ENCODE measurements at regions not wholly inside any gene's neighbourhood (a gene's known extent, or its start where the extent isn't known, plus 50 kb on each side); places are given as distances from the start of the nearest gene placed in this dataset.

DNA sequence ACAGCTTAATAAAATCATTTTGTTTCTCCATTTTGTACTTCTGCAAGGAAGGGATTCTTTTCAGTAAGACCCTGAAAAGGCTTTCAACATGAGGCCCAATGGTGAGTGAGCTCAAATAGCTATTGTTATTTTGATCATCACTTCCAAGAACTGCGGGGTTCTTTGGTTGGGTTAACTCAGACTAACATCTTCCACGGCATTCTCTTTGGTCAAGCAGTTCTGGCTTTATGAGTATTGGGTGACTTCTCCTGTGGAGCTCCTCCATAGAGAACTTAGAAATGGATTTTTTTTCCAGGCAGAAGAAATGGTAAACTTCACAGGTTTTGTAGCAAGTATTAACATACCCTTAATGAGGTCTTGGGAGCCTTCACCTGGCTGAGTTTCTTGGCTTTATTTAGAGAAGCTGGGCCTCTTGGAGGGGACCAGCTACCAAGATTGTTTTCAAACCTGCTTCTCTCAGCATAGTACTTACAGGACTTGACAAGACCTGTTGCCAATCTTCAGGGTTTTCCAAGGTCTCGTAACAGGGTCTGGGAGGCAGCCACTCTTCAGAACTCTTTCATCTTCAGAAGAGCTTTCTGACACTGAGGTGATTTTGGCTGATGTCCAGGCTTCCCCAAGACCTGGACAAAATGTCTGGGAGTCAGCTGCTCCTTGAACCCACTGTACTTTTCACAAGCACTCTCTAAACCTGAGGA lies 353.2 kb upstream of the ETAA1 start:
- Mint-ChIP-seq H3K9me3 (no peaks in the 10 kb centered on the region), H3K4me3 (no peak overlapping the region), H3K36me3 (ENCODE audit: low read depth) (no peaks in the 10 kb centered on the region), H3K27ac (no peak overlapping the region), H3K4me1 (ENCODE audit: low read depth) (no peaks in the 10 kb centered on the region), H3K27me3 (ENCODE audit: low read depth) (no peaks in the 10 kb centered on the region)
- intact Hi-C loops (cut with micrococcal nuclease) = no loop called here
- CTCF ChIA-PET = no interaction called here
- DNase-seq = no peak

DNA sequence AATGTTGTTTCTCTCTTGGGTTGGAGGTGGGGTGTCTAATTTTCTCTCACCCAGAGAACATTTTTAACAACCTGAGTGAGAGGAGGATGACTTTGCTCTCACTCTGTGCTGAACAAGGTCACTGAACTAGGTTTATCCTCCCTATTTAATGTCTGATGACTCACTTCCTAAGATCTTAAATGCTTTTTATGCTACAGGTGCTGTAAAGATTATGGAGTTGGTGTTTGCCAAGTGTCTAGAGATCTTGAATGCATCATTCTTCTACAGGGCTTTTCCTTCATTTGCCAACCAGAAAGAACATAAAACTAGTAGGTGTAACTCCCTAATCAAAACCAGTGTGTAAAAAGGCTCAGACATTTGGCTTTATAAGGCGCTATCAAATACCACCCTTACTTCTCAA lies 350.5 kb upstream of the ETAA1 start:
- intact Hi-C loops (cut with micrococcal nuclease) = loop anchor here (1.0 kb wide), 1 partner anchor 68 kb away; no protein-coding TSS in a partner anchor
- Mint-ChIP-seq H3K4me3 (no peak overlapping the region), H3K36me3 (ENCODE audit: low read depth) (no peaks in the 10 kb centered on the region), H3K27ac (no peak overlapping the region), H3K4me1 (ENCODE audit: low read depth) (no peaks in the 10 kb centered on the region), H3K27me3 (ENCODE audit: low read depth) (no peaks in the 10 kb centered on the region), H3K9me3 (peaks cover under 1% of the 10 kb centered on the region)
- DNase-seq = no peak
- CTCF ChIA-PET = no interaction called here

DNA sequence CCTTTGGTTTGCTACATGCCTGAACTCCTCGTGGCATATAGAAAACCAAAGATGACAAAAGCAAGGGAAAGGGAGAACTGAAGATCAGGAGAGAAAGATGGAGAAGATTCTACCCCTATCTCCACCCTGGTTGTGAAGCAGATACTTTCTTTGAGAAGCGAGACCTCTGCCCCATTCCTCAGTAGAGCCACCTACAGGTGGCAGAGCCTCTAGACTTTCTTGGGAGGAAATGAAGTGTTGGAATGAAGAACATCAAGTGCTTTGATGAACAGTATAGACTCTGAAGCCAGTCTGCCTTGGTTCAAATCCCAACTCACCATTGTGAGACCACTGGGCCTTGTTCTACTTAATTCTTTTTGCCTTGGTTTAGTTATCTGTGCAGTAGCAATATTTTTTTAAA lies 348.8 kb upstream of the ETAA1 start:
- CTCF ChIA-PET = no interaction called here
- Mint-ChIP-seq H3K4me1 (ENCODE audit: low read depth) (no peaks in the 10 kb centered on the region), H3K36me3 (ENCODE audit: low read depth) (no peaks in the 10 kb centered on the region), H3K9me3 (peaks cover 2% of the 10 kb centered on the region), H3K4me3 (no peak overlapping the region), H3K27me3 (ENCODE audit: low read depth) (no peaks in the 10 kb centered on the region), H3K27ac (no peak overlapping the region)
- DNase-seq = no peak
- intact Hi-C loops (cut with micrococcal nuclease) = no loop called here

GRCh38 chr2:67050622-67051021 lies 346.5 kb upstream of the ETAA1 start:
- Mint-ChIP-seq H3K27ac (no peak overlapping the region), H3K27me3 (ENCODE audit: low read depth) (no peaks in the 10 kb centered on the region), H3K4me1 (ENCODE audit: low read depth) (no peaks in the 10 kb centered on the region), H3K36me3 (ENCODE audit: low read depth) (no peaks in the 10 kb centered on the region), H3K4me3 (no peak overlapping the region), H3K9me3 (peaks cover 2% of the 10 kb centered on the region)
- no peak for DNase-seq
- CTCF ChIA-PET = interaction anchor here (0.6 kb wide), 1 partner anchor 9 kb away, joined by 3 read pairs; no protein-coding TSS in a partner anchor
- intact Hi-C loops (cut with micrococcal nuclease) = no loop called here

DNA sequence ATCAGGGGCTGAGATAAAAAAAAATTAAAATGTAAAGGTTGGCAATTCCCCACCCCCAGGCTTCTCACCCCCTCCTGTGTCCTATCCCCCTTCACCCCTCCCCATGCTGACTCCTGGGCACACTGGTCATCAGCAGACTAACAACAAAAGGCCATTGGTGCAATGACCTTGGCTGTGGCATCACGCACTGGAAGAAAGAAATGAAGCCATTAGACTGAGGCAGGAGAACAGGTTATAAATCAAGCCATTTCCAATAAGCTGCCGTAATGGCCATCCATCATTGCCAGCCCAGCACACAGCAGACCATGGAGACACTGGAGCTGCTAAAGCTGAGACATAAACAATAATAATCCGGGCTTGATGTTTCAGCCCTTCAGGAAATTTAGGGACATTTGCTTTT lies 342.4 kb upstream of the ETAA1 start:
- DNase-seq = no peak
- Mint-ChIP-seq H3K9me3 (peaks cover 2% of the 10 kb centered on the region), H3K4me1 (ENCODE audit: low read depth) (no peaks in the 10 kb centered on the region), H3K4me3 (no peak overlapping the region), H3K36me3 (ENCODE audit: low read depth) (no peaks in the 10 kb centered on the region), H3K27me3 (ENCODE audit: low read depth) (no peaks in the 10 kb centered on the region), H3K27ac (no peak overlapping the region)
- intact Hi-C loops (cut with micrococcal nuclease) = no loop called here
- CTCF ChIA-PET = no interaction called here

GRCh38 chr2:67055387-67056304 lies 341.5 kb upstream of the ETAA1 start:
- no peak overlapping the region for H3K27ac Mint-ChIP-seq
- no peak for DNase-seq
- H3K9me3 Mint-ChIP-seq = peaks cover 2% of the 10 kb centered on the region
- H3K4me3 Mint-ChIP-seq = no peak overlapping the region
- H3K27me3 Mint-ChIP-seq (ENCODE audit: low read depth) = no peaks in the 10 kb centered on the region
- H3K4me1 Mint-ChIP-seq (ENCODE audit: low read depth) = no peaks in the 10 kb centered on the region
- CTCF ChIA-PET = no interaction called here
- intact Hi-C loops (cut with micrococcal nuclease) = no loop called here
- H3K36me3 Mint-ChIP-seq (ENCODE audit: low read depth) = no peaks in the 10 kb centered on the region

DNA sequence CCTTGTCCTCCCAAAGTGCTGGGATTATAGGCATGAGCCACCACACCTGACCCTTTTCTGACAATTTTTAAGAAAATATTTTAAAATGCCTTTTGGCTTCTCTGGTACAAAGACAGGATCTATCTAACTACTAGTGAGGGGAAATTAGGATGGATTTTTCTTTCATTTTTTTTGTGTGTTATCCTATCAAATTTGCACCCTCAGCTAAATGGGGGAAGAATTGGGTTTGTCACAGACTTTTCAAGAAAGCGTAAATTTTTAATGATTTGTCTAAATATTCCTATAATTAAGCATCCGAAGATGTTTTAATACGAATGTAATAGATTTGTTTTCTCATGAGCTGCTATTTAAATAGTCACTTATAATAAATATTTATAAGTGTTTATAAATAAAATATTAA lies 340.0 kb upstream of the ETAA1 start:
- Mint-ChIP-seq H3K4me3 (no peak overlapping the region), H3K27me3 (ENCODE audit: low read depth) (no peaks in the 10 kb centered on the region), H3K36me3 (ENCODE audit: low read depth) (no peaks in the 10 kb centered on the region), H3K4me1 (ENCODE audit: low read depth) (no peaks in the 10 kb centered on the region), H3K9me3 (no peaks in the 10 kb centered on the region), H3K27ac (no peak overlapping the region)
- CTCF ChIA-PET = no interaction called here
- no peak for DNase-seq
- intact Hi-C loops (cut with micrococcal nuclease) = no loop called here

DNA sequence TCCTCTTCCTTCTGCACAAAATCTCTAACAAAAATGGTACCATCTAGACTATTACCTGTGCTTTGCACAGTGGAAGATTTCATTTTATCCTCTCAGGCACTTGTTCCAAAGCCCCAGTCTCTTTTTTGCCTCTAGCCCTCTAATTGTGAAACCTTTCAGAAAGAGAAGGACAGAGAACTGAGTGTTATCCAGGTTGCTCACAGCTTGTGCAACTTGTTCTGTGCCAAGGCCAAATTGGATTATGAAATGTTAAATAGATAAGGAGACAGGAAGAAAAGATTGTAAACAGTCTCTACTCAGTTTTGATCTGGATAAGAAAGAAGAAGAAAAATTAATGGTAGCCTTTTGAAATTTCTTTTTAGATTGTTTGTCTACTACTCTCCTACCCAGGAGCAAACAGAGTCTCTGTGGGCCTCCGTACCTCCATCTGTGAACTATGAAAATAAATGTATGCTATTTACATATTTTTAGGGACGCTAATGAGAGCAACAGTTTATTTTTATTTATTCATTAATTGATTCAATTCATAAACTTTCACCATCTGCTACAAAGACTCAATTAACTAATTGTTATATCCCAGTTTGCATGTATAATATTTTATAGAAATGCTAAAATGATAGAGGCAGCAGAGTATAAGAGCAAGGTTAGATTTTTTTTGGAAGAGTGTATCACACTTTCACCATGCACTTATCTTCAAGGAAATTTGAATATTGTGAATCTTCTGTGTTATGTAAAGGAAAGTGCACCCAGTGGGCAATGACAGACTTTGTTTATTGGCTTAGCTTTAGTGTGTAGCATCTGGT lies 339.0 kb upstream of the ETAA1 start:
- intact Hi-C loops (cut with micrococcal nuclease) = no loop called here
- CTCF ChIA-PET = no interaction called here
- H3K27ac Mint-ChIP-seq = no peak overlapping the region
- H3K27me3 Mint-ChIP-seq (ENCODE audit: low read depth) = no peaks in the 10 kb centered on the region
- H3K4me1 Mint-ChIP-seq (ENCODE audit: low read depth) = no peaks in the 10 kb centered on the region
- H3K4me3 Mint-ChIP-seq = no peak overlapping the region
- H3K9me3 Mint-ChIP-seq = no peaks in the 10 kb centered on the region
- no peaks in the 10 kb centered on the region for H3K36me3 Mint-ChIP-seq (ENCODE audit: low read depth)
- DNase-seq = no peak

DNA sequence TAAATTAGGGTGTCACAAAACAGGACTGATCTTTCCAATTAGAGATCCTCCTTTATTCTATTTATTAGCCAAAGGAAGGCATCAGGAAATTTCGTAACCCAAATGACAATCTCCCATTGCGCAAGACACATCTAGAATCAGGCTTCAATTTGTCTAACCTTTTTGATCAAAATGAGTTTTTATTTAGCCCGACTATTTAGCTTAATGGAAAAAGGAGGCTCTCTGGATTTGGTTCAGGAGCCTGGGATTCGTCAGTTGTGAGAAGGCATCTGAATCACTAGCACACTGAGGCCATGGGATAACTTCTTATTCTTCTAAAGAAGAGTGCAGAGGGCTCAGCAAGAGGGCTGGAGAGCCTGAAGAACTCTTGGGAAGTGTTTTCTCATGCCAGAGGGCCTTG lies 332.1 kb upstream of the ETAA1 start:
- H3K9me3 Mint-ChIP-seq = peaks cover 2% of the 10 kb centered on the region
- H3K36me3 Mint-ChIP-seq (ENCODE audit: low read depth) = no peaks in the 10 kb centered on the region
- CTCF ChIA-PET = no interaction called here
- no peak for DNase-seq
- intact Hi-C loops (cut with micrococcal nuclease) = no loop called here
- no peak overlapping the region for H3K27ac Mint-ChIP-seq
- H3K4me1 Mint-ChIP-seq (ENCODE audit: low read depth) = no peaks in the 10 kb centered on the region
- peaks cover 4% of the 10 kb centered on the region for H3K27me3 Mint-ChIP-seq (ENCODE audit: low read depth)
- H3K4me3 Mint-ChIP-seq = no peak overlapping the region

- Mint-ChIP-seq H3K4me1 (ENCODE audit: low read depth) (no peaks in the 10 kb centered on the region), H3K27ac (no peak overlapping the region), H3K4me3 (no peak overlapping the region), H3K27me3 (ENCODE audit: low read depth) (peaks cover 4% of the 10 kb centered on the region), H3K36me3 (ENCODE audit: low read depth) (no peaks in the 10 kb centered on the region), H3K9me3 (peaks cover 2% of the 10 kb centered on the region)
- CTCF ChIA-PET = no interaction called here
- no peak for DNase-seq
- intact Hi-C loops (cut with micrococcal nuclease) = no loop called here
These were observed 330.4 kb upstream of the ETAA1 start for GRCh38 chr2:67066782-67067181.

- CTCF ChIA-PET = no interaction called here
- Mint-ChIP-seq H3K27ac (no peak overlapping the region), H3K36me3 (ENCODE audit: low read depth) (no peaks in the 10 kb centered on the region), H3K9me3 (peaks cover 2% of the 10 kb centered on the region), H3K4me3 (no peak overlapping the region), H3K4me1 (ENCODE audit: low read depth) (no peaks in the 10 kb centered on the region), H3K27me3 (ENCODE audit: low read depth) (peaks cover 4% of the 10 kb centered on the region)
- no peak for DNase-seq
- intact Hi-C loops (cut with micrococcal nuclease) = no loop called here
These were observed 329.5 kb upstream of the ETAA1 start for GRCh38 chr2:67067656-67068055.

DNA sequence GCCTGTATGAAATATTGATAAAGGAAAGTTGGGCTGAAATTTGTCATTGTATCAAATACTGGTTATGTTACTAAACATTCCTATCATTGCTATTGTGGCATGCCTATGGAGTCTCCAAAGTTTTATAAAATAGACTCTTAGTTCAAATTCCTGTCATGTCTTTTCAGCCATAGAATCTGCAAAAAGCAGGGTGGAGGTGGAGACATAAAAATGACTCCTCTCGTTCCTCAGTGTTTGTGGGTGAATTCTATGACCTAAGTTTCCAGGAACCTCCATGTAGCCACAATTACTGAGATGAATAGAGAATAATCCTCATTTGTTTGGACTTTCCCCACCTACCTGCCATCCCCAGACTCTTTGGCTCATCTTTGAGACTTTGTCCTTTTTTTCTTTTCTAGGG lies 326.3 kb upstream of the ETAA1 start:
- no peak overlapping the region for H3K27ac Mint-ChIP-seq
- intact Hi-C loops (cut with micrococcal nuclease) = no loop called here
- CTCF ChIA-PET = no interaction called here

More for the DNA sequence above, 326.3 kb upstream of the ETAA1 start:
- Mint-ChIP-seq H3K36me3 (ENCODE audit: low read depth) (no peaks in the 10 kb centered on the region), H3K9me3 (peaks cover 2% of the 10 kb centered on the region), H3K4me1 (ENCODE audit: low read depth) (no peaks in the 10 kb centered on the region), H3K4me3 (no peak overlapping the region), H3K27me3 (ENCODE audit: low read depth) (peaks cover 4% of the 10 kb centered on the region)
- no peak for DNase-seq
